Kidney epithelial cell (primary cell): ENCODE measurements at regions not wholly inside any gene's neighbourhood (a gene's known extent, or its start where the extent isn't known, plus 50 kb on each side); places are given as distances from the start of the nearest gene placed in this dataset.

Experiments
- DNase-seq: peaks from one replicate; pipeline ENCODE4 v3.0.0-alpha.2; 2010; ENCODE audit warnings: low read depth
- H3K27me3 ChIP-seq: 2 replicates; pipeline ENCODE4 v1.6.0; 2011; ENCODE audit warnings: low read length; ENCODE audit not compliant: control insufficient read depth, insufficient read depth
- H3K36me3 ChIP-seq: 2 replicates; pipeline ENCODE4 v1.5.1; 2011; ENCODE audit warnings: low read length; ENCODE audit not compliant: control insufficient read depth, insufficient read depth
- H3K4me3 ChIP-seq: 2 replicates; pipeline ENCODE4 v1.5.1; 2011; ENCODE audit warnings: low read depth, mild to moderate bottlenecking, control low read depth, low read length
- CTCF ChIP-seq: IDR thresholded peaks from 2 replicates; pipeline ENCODE4 v1.5.1; 2011; ENCODE audit warnings: mild to moderate bottlenecking, moderate library complexity, low read length, control low read depth, inconsistent platforms; ENCODE audit not compliant: insufficient read depth, poor library complexity, severe bottlenecking

- Histone ChIP-seq H3K27me3 (no peaks in the 10 kb centered on the region), H3K36me3 (no peaks in the 10 kb centered on the region), H3K4me3 (no peak overlapping the region)
- TF ChIP-seq CTCF = no peak
- DNase-seq = no peak
Observed at GRCh38 chr1:56331207-56331891, 248.0 kb downstream of the PLPP3 start.

GRCh38 chr1:56330391-56331026, 248.9 kb downstream of the PLPP3 start:
- TF ChIP-seq CTCF = no peak
- DNase-seq = peak; percentile 37
- no peaks in the 10 kb centered on the region for H3K27me3 ChIP-seq
- no peak overlapping the region for H3K4me3 ChIP-seq
- H3K36me3 ChIP-seq = no peaks in the 10 kb centered on the region

GRCh38 chr1:56329970-56330369, 249.4 kb downstream of the PLPP3 start:
- no peak for DNase-seq
- Histone ChIP-seq H3K36me3 (no peaks in the 10 kb centered on the region), H3K4me3 (no peak overlapping the region), H3K27me3 (no peaks in the 10 kb centered on the region)
- no peak for TF ChIP-seq CTCF

- no peak overlapping the region for H3K4me3 ChIP-seq
- no peaks in the 10 kb centered on the region for H3K36me3 ChIP-seq
- TF ChIP-seq CTCF = no peak
- no peaks in the 10 kb centered on the region for H3K27me3 ChIP-seq
- DNase-seq = no peak
Observed at GRCh38 chr1:56327195-56327594, 252.2 kb downstream of the PLPP3 start.

GRCh38 chr1:56326056-56326455, 253.3 kb downstream of the PLPP3 start:
- Histone ChIP-seq H3K27me3 (no peaks in the 10 kb centered on the region), H3K4me3 (no peak overlapping the region), H3K36me3 (no peaks in the 10 kb centered on the region)
- no peak for TF ChIP-seq CTCF
- no peak for DNase-seq

GRCh38 chr1:56324504-56324903, 254.9 kb downstream of the PLPP3 start:
- no peaks in the 10 kb centered on the region for H3K36me3 ChIP-seq
- no peak for TF ChIP-seq CTCF
- H3K27me3 ChIP-seq = no peaks in the 10 kb centered on the region
- no peak for DNase-seq
- H3K4me3 ChIP-seq = no peak overlapping the region
